LNCaP clone FGC (cell line): ENCODE measurements at regions not wholly inside any gene's neighbourhood (a gene's known extent, or its start where the extent isn't known, plus 50 kb on each side); places are given as distances from the start of the nearest gene placed in this dataset.

ENCODE experiments used
- DNase-seq: peaks from one replicate; pipeline ENCODE4 v3.0.0-alpha.2; 2011; ENCODE audit warnings: low read depth
- H3K4me3 ChIP-seq: 2 replicates; pipeline ENCODE4 v1.5.1; 2011; ENCODE audit warnings: mild to moderate bottlenecking, low read depth, low read length, control low read depth
- TF ChIP-seq, protein P1 (sequence below): IDR thresholded peaks from 2 replicates; pipeline ENCODE4 v1.5.1; 2012; ENCODE audit warnings: mild to moderate bottlenecking; ENCODE audit not compliant: control insufficient read depth, insufficient read depth; ENCODE audit errors: extremely low read depth

DNA sequence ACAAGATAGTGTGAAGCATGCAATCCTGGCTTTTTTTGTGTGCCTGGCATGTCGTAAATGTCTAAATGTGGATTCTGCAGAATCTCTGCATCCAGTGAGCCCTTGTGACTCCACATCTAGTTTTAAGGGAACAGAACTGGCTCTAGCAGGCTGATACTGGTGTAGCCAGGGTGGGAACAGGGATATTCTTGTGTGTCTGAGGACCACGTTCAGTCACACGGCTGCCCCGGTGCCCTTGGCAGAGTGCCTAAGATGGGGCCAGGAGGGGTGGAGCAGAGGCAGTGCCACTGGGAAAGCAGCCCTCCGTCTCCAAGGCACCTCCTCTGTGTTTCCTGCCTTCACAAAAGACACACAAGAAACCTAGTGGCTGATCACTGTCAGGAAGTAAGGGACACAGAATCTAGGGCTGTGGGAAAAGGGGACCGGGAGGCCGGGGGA lies 91.5 kb upstream of the PARD3B start:
- H3K4me3 ChIP-seq = no peak overlapping the region
- TF ChIP-seq, protein P1, sequence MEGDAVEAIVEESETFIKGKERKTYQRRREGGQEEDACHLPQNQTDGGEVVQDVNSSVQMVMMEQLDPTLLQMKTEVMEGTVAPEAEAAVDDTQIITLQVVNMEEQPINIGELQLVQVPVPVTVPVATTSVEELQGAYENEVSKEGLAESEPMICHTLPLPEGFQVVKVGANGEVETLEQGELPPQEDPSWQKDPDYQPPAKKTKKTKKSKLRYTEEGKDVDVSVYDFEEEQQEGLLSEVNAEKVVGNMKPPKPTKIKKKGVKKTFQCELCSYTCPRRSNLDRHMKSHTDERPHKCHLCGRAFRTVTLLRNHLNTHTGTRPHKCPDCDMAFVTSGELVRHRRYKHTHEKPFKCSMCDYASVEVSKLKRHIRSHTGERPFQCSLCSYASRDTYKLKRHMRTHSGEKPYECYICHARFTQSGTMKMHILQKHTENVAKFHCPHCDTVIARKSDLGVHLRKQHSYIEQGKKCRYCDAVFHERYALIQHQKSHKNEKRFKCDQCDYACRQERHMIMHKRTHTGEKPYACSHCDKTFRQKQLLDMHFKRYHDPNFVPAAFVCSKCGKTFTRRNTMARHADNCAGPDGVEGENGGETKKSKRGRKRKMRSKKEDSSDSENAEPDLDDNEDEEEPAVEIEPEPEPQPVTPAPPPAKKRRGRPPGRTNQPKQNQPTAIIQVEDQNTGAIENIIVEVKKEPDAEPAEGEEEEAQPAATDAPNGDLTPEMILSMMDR = no peak
- no peak for DNase-seq

DNA sequence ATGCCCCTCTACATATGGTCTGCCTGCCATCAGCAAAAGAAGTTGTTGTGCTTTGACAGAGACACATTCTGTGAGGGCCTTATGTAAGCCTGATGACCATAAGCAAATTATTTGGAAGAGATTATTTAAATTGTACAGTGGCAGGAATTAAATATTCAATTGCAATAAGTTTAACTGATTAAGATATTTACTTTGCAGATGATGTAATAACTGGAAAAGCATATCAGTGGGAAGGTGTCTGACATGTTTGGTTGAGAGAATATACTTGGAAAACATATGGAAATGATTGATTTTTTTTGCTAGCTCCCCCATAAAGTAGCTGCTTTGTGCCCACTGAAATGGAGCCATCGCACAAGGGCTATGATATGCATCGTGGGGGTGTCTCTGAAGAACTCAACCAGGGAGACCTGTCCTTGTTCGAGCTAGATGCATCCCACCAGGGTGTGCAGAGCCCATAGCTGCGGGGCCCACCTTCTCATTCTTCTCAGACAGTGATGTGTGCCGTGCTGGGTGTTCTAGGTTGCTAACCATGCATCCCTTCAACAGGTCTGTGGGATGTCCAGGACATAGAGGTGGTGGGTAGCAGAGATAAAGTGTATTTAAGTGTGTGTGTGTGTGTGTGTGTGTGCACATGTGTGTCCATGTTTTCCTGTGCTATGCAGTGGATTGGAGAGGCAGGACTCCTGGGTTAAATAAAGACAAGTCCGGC lies 90.4 kb upstream of the PARD3B start:
- TF ChIP-seq, protein P1 = no peak
- no peak overlapping the region for H3K4me3 ChIP-seq
- no peak for DNase-seq

DNA sequence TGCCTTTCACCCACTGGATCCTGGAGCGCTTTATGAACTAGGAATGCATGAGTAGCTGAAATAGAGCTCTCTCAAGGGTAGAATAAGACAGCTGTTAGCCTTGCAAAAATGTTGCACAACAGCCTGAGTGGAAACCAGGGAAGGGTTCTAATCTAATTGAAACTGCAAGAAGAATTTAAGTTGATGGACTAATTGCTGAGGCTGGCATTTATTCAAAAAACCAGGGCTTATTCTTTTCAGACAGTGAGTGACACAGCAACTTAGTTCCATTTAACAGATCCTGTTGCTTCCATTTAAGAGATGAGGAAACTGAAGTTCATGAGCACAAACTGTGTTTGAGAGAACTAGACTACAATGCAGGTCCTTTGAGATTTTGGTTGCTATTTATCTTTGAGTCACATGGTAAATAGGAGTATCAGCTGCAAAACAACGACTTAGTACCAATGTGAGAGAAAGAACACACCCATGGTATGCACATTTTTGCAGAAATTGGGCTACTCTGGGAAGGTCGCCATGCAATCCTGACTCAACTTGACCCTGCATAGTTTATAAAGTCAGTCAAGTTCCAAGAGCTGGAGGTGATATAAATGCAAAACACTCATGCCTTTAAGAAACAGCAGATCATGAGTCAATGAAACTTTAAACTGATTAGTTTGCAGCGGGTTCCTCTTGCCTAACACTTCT lies 76.4 kb upstream of the PARD3B start:
- H3K4me3 ChIP-seq = no peak overlapping the region
- TF ChIP-seq, protein P1 = no peak
- no peak for DNase-seq

DNA sequence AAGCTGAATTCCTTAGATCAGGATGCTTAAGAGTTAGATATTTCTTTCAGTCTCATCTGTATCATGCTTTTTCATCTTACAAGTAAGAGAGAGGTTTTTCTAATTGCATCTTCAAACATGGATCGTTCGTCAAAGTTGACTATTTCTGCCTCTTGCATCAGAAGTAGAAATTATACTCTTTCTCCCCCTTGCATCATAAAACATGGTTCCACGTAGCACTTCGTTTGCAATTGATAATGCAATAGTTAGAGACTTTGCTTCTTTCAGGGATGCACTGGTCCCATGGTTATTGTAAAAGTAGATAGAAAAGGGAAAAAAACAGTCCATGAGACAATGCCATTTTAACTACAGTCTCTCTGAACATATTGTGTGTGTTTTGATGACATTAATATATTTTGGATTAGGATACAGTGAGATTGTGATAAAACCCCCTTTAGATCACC lies 75.1 kb upstream of the PARD3B start:
- H3K4me3 ChIP-seq = no peak overlapping the region
- DNase-seq = no peak
- TF ChIP-seq, protein P1 = no peak

DNA sequence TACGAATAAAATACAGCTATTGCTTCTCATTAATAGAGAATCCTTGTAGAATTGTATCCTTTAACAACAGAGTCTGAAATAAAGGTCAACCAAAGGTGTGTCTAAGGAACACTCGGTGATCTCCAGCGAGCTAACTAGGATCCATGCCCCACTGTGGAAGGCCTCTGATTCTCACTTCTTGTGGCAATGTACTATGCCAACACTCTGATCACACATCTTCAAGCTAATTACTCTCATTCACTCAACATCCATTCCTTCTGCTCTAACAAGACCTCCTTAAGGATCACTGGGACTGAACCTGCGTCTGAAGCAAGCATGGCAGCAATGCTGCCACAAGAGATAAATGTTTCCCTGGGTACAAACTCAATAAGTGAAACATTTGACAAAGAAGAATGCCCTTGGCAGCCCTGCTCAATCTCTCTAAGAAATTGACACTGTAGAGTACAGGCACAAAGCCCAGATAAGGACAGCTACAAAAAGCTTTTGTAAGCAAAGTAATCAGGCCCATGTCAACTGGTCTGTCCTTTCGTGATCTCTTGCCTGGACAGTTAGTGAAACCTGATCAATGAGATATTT lies 74.6 kb upstream of the PARD3B start:
- TF ChIP-seq, protein P1 = no peak
- no peak overlapping the region for H3K4me3 ChIP-seq
- no peak for DNase-seq

DNA sequence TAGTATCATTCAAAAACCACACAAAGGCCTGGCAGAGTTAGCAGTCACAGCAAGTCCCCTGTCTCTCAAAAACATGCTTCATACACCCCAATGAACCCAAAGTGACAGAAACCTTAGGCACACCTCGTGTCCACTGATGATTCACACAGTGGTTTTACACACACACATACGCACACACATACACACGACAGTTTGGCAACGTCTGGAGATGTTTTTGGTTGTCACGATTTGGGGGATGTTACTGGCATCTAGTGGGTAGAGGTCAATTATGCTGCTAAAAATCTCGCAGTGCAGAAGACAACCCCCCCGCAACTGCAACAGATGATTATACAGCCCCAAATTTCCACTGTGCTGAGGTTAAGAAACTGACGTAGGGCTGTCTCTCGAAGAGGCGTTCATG lies 72.9 kb upstream of the PARD3B start:
- H3K4me3 ChIP-seq = no peak overlapping the region
- TF ChIP-seq, protein P1 = no peak
- no peak for DNase-seq

DNA sequence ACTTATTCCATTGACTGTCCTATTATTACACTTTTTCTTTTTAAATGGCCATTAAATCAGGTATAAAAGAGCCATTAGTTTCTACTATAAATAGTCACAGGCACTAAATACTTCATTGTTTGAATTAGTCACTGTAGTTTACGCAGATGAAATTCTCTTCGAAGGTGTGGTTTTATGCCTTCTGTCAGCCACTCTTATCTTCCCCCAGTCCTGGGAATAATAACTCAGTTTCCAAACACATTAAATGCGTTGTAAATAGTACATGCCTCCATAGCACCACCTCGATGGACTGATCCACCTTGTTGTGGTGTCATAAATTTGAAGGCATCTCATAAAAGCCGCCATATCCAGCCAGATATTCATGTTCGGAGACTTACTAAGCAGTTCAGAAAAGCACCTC lies 72.1 kb upstream of the PARD3B start:
- no peak for DNase-seq
- H3K4me3 ChIP-seq = no peak overlapping the region
- TF ChIP-seq, protein P1 = no peak
